Ascending aorta (tissue), 2 donors: ENCODE measurements at regions not wholly inside any gene's neighbourhood (a gene's known extent, or its start where the extent isn't known, plus 50 kb on each side); places are given as distances from the start of the nearest gene placed in this dataset.
"Not testable (repeated sequence)": the region's sequence is repeated elsewhere in the genome, so short reads cannot be mapped to it uniquely, and the experiment has no call there.

Source experiments
- DNase-seq, 2 donors: peaks; one replicate each; pipeline ENCODE4 v3.0.0-alpha.2; 2019; ENCODE audit warnings: low spot score in 2 of 2
- H3K27ac ChIP-seq, 2 donors: fragments of 200-600 bp; sonication (generic); one replicate each; pipeline ENCODE4 v1.5.1; 2016 to 2017; ENCODE audit warnings: mild to moderate bottlenecking in 1 of 2
- H3K27me3 ChIP-seq: fragments of 200-600 bp; sonication (generic); one replicate; pipeline ENCODE4 v1.5.1; 2017
- H3K36me3 ChIP-seq, 2 donors: fragments of 200-600 bp; sonication (generic); one replicate each; pipeline ENCODE4 v1.5.1; 2016
- H3K4me1 ChIP-seq, 2 donors: fragments of 200-600 bp; sonication (generic); one replicate each; pipeline ENCODE4 v1.5.1; 2016 to 2017; ENCODE audit warnings: mild to moderate bottlenecking in 1 of 2
- H3K4me3 ChIP-seq, 2 donors: fragments of 200-600 bp; sonication (generic); one replicate each; pipeline ENCODE4 v1.5.1; 2016 to 2017; ENCODE audit warnings: mild to moderate bottlenecking in 1 of 2
- H3K9me3 ChIP-seq, 2 donors: fragments of 200-600 bp; sonication (generic); one replicate each; pipeline ENCODE4 v1.5.1; 2016
- CTCF ChIP-seq, 3 experiments: fragments of 200-600 bp in 2 of 3; fragments of 450-650 bp in 1 of 3; sonication (generic) in 2 of 3; IDR thresholded peaks; one replicate each; pipeline ENCODE4 v1.5.1; 2016 to 2019; ENCODE audit warnings: antibody characterized with exemption in 3 of 3, mild to moderate bottlenecking in 1 of 3, moderate library complexity in 1 of 3
- intact Hi-C: fragments of 100-400 bp; cut with DNase I; formaldehyde crosslinking; loops from one replicate; pipeline ENCODE4 v1.15.1; 2023

GRCh38 chr5:167363065-167363464 lies 928.4 kb upstream of the WWC1 start:
- DNase-seq, result no peak
- Histone ChIP-seq H3K9me3 (no peaks in the 10 kb centered on the region), H3K27me3 (no peaks in the 10 kb centered on the region), H3K36me3 (no peaks in the 10 kb centered on the region), H3K27ac (no peak overlapping the region), H3K4me1 (no peaks in the 10 kb centered on the region), H3K4me3 (no peak overlapping the region)
- no peak for TF ChIP-seq CTCF (IDR thresholded peaks at IDR 0.05)
- intact Hi-C loops, result no loop called here

- Histone ChIP-seq H3K9me3 (no peaks in the 10 kb centered on the region), H3K36me3 (no peaks in the 10 kb centered on the region), H3K27me3 (no peaks in the 10 kb centered on the region), H3K4me3 (no peak overlapping the region), H3K27ac (no peak overlapping the region), H3K4me1 (no peaks in the 10 kb centered on the region)
- DNase-seq, result no peak
- intact Hi-C loops, result no loop called here
- TF ChIP-seq CTCF (IDR thresholded peaks at IDR 0.05), result no peak
Observed at GRCh38 chr5:167375125-167375524, 916.3 kb upstream of the WWC1 start.

DNA sequence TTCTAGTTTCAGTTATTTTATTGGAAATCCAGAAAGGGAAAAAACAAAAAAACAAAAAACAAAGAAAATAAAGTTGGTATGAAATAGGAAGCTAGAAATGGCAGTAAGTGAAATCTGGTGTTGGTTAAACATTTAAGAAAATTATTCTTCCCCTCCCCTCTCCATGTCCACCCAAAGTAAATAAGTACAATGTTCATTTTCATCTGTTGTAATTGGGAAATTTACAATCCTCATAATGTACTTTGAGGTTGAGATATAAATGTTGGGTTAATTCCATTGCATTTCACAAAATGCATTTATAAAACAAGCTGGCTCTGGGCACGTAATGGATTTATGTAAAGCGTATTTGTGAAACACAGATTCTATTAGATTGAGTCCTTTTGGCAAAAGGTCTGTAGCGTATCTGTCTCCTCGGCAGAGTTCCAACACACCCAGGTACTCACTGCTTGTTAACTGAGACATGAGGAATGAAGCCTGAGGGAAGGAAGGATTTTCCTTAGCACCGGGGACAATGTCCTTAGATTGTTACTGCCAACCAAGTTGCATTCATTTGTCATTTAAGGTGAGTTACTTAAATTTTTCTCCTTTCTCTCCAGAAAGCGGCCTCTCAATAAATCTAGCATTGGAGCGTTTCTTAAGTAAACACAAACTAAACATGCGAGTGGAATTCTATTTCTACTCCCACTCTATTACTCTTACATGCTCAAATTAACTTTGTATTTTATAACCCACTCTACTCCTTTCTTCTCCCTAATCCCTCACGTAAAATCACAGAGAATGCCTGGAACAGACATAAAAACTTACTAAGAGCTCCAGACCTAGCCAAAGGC lies 912.3 kb upstream of the WWC1 start:
- DNase-seq, result no peak
- no peak for TF ChIP-seq CTCF (IDR thresholded peaks at IDR 0.05)
- Histone ChIP-seq H3K4me3 (no peak overlapping the region), H3K4me1 (no peaks in the 10 kb centered on the region), H3K27me3 (no peaks in the 10 kb centered on the region), H3K36me3 (no peaks in the 10 kb centered on the region), H3K9me3 (no peaks in the 10 kb centered on the region), H3K27ac (no peak overlapping the region)
- intact Hi-C loops, result no loop called here

GRCh38 chr5:167381457-167381856 lies 910.0 kb upstream of the WWC1 start:
- no peak overlapping the region for H3K27ac ChIP-seq
- TF ChIP-seq CTCF (IDR thresholded peaks at IDR 0.05), result no peak
- no peak overlapping the region for H3K4me3 ChIP-seq
- no peaks in the 10 kb centered on the region for H3K27me3 ChIP-seq
- DNase-seq, result no peak
- H3K36me3 ChIP-seq, result no peaks in the 10 kb centered on the region
- intact Hi-C loops, result no loop called here
- H3K9me3 ChIP-seq, result no peaks in the 10 kb centered on the region
- H3K4me1 ChIP-seq, result no peaks in the 10 kb centered on the region

DNA sequence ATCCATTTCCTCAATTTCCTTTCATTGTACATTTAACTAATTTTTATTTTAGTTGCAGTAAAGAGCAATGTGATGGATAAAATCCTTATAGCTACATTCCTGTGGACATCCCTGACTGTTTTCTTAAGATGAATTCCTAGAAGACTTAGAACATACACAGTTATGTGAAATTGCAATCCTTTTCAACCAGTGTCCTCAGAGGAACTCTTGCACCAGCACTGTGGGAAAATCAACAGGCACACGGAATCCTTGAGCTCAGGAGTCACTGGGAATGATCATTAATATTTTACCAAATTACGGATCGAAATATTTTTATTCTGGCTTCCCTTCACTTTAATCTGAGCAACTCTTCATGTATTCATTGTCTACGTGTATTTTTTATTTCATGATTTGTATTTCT lies 901.9 kb upstream of the WWC1 start:
- no peak for TF ChIP-seq CTCF (IDR thresholded peaks at IDR 0.05)
- Histone ChIP-seq H3K4me3 (no peak overlapping the region), H3K27me3 (no peaks in the 10 kb centered on the region), H3K4me1 (no peaks in the 10 kb centered on the region), H3K27ac (no peak overlapping the region), H3K9me3 (no peaks in the 10 kb centered on the region), H3K36me3 (no peaks in the 10 kb centered on the region)
- no peak for DNase-seq
- intact Hi-C loops, result no loop called here

DNA sequence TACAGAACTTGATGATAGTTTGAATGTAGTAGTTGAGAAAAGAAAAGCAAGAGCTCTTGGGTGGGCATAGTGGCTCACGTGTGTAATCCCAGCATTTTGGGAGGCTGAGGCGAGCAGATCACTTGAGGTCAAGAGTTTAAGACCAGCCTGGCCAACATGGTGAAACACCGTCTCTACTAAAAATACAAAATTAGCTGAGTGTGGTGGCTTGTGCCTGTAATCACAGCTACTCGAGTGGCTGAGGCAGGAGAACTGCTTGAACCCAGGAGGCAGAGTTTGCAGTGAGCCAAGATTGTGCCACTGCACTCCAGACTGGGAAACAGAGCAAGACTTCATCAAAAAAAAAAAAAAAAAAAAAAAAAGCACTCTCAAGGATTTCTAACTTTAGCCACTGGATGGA lies 900.2 kb upstream of the WWC1 start:
- H3K27ac ChIP-seq, H3K4me1 ChIP-seq, DNase-seq, intact Hi-C loops, H3K9me3 ChIP-seq, H3K36me3 ChIP-seq, H3K27me3 ChIP-seq, H3K4me3 ChIP-seq: not testable (repeated sequence)
